HepG2 (cell line): ENCODE measurements at regions not wholly inside any gene's neighbourhood (a gene's known extent, or its start where the extent isn't known, plus 50 kb on each side); places are given as distances from the start of the nearest gene placed in this dataset.

ENCODE experiments used
- ATAC-seq: fragments of 200-7000 bp; cut with Tn5 transposase; 3 replicates; pipeline ENCODE4 v1.9.1; 2020; ENCODE audit warnings: mild to moderate bottlenecking, moderate library complexity
- BruUV-seq: library from RNA; stranded (reverse); fragments of 400-500 nt; replicated peaks from 2 replicates; lab custom pipeline; 2021; lab: Mats Ljungman, UMichigan
- CTCF ChIA-PET: fragments of 300-600 bp; formaldehyde crosslinking; extraction: SDS; loops from one replicate; lab custom pipeline; 2021; ENCODE audit warnings: low total read pairs, inconsistent platforms, low intra/inter-chr PET ratio; lab: Yijun Ruan, JAX
- POLR2A ChIA-PET: fragments of 350-600 bp; sonication (Branson Sonifier 250); formaldehyde crosslinking; loops from one replicate; lab custom pipeline; 2020; ENCODE audit warnings: antibody characterized with exemption, inconsistent platforms; lab: Yijun Ruan, JAX
- DNase-seq: peaks from one replicate; pipeline ENCODE4 v3.0.0-alpha.2; 2015; ENCODE audit warnings: low spot score
- FAIRE-seq: peaks from 3 replicates; lab custom pipeline; 2011; peaks lifted over from hg19 to GRCh38; lab: Jason Lieb, UNC
- H2AFZ ChIP-seq: one replicate; pipeline ENCODE4 v1.6.1; 2011; ENCODE audit warnings: low read length, inconsistent platforms
- H3K27ac ChIP-seq: fragments of 300-600 bp; 3 replicates; pipeline ENCODE4 v1.8.0; 2011; ENCODE audit warnings: mixed run types, mild to moderate bottlenecking, mixed read lengths, low read length, inconsistent platforms; ENCODE audit not compliant: insufficient read depth; ENCODE audit errors: extremely low read length
- H3K27me3 ChIP-seq, 2 experiments: fragments of 200-600 bp in 1 of 2; 2 replicates in 1 of 2; 3 replicates in 1 of 2; pipeline versions ENCODE4 v1.6.0 to v1.8.0; 2011; ENCODE audit warnings: low read length in 2 of 2, mild to moderate bottlenecking in 2 of 2, moderate library complexity in 2 of 2, inconsistent platforms in 1 of 2; ENCODE audit not compliant: insufficient read depth in 2 of 2, control insufficient read depth in 1 of 2
- H3K36me3 ChIP-seq, 2 experiments: fragments of 200-600 bp in 1 of 2; replicated peaks in 1 of 2; 2 replicates in 1 of 2; 3 replicates in 1 of 2; pipeline versions ENCODE4 v1.5.1 to v1.8.0; 2011; ENCODE audit warnings: low read length in 2 of 2, inconsistent platforms in 1 of 2; ENCODE audit not compliant: insufficient read depth in 2 of 2, control insufficient read depth in 1 of 2
- H3K4me1 ChIP-seq: 2 replicates; pipeline ENCODE4 v1.5.1; 2012; ENCODE audit warnings: low read length, inconsistent platforms; ENCODE audit not compliant: insufficient read depth
- H3K4me2 ChIP-seq: 2 replicates; pipeline ENCODE4 v1.6.0; 2011; ENCODE audit warnings: low read depth, low read length, inconsistent platforms
- H3K4me3 ChIP-seq, 3 experiments: fragments of 200-600 bp in 1 of 3; sonication (generic), shearing (Covaris generic) in 1 of 3; replicated peaks in 1 of 3; 2 replicates each; pipeline ENCODE4 v1.5.1; 2011 to 2016; ENCODE audit warnings: low read length in 3 of 3, inconsistent platforms in 2 of 3, low read depth in 2 of 3, mild to moderate bottlenecking in 2 of 3, control low read depth in 1 of 3, mixed read lengths in 1 of 3; ENCODE audit not compliant: insufficient read depth in 1 of 3
- H3K79me2 ChIP-seq: one replicate; pipeline ENCODE4 v1.6.1; 2011; ENCODE audit warnings: low read length, inconsistent platforms; ENCODE audit not compliant: insufficient read depth
- H3K9ac ChIP-seq: 2 replicates; pipeline ENCODE4 v1.6.0; 2011; ENCODE audit warnings: mild to moderate bottlenecking, low read depth, low read length, inconsistent platforms; ENCODE audit not compliant: insufficient read depth
- H3K9me3 ChIP-seq: 2 replicates; pipeline ENCODE4 v1.5.1; 2012; ENCODE audit warnings: mild to moderate bottlenecking, low read length
- H4K20me1 ChIP-seq: 2 replicates; pipeline ENCODE4 v1.6.0; 2011; ENCODE audit warnings: inconsistent platforms, mild to moderate bottlenecking, low read length, moderate library complexity; ENCODE audit not compliant: insufficient read depth
- MAFF ChIP-seq: IDR thresholded peaks from 2 replicates; pipeline ENCODE4 v1.6.1; 2011; ENCODE audit warnings: low read depth, low read length, improper control_type of control experiment
- NFYC ChIP-seq: IDR thresholded peaks from 2 replicates; pipeline ENCODE4 v1.6.1; 2016; ENCODE audit warnings: missing genetic modification reagents, missing compliant biosample characterization
- SAFB2 ChIP-seq: sonication (generic); formaldehyde crosslinking; IDR thresholded peaks from 2 replicates; pipeline ENCODE4 v1.5.1; 2020; ENCODE audit warnings: missing genetic modification reagents, low read depth, mild to moderate bottlenecking, borderline replicate concordance
- ZNF383 ChIP-seq: sonication (generic); formaldehyde crosslinking; IDR thresholded peaks from 2 replicates; pipeline ENCODE4 v1.4.0; 2020; ENCODE audit warnings: missing genetic modification reagents, mild to moderate bottlenecking, borderline replicate concordance
- ZNF775 ChIP-seq: sonication (generic); formaldehyde crosslinking; IDR thresholded peaks from 2 replicates; pipeline ENCODE4 v1.4.0; 2020; ENCODE audit warnings: missing genetic modification reagents, mild to moderate bottlenecking, moderate library complexity, borderline replicate concordance
- ZNF790 ChIP-seq: sonication (generic); formaldehyde crosslinking; IDR thresholded peaks from 2 replicates; pipeline ENCODE4 v1.8.0; 2022; ENCODE audit warnings: missing genetic modification reagents, mild to moderate bottlenecking, borderline replicate concordance
- ZZZ3 ChIP-seq: sonication (generic); formaldehyde crosslinking; IDR thresholded peaks from 2 replicates; pipeline ENCODE4 v1.4.0; 2020; ENCODE audit warnings: missing genetic modification reagents, mild to moderate bottlenecking, borderline replicate concordance
- WGBS: methylation state at CpG from one replicate; pipeline ENCODE4 v1.1.6; 2017; ENCODE audit warnings: low lambda C conversion rate; 5-methylcytosine and 5-hydroxymethylcytosine counted together
- in situ Hi-C: cut with HindIII; loops from 2 replicates; pipeline ENCODE4 v1.10.0; 2017; ENCODE audit warnings: low pct_unique_long_range_greater_than_20kb; ENCODE audit not compliant: extremely low pct_ligation_motif_present
- intact Hi-C: fragments of 100-400 bp; cut with micrococcal nuclease; formaldehyde crosslinking; loops from one replicate; pipeline ENCODE4 v1.10.0; 2022; ENCODE audit not compliant: unreplicated experiment
- TF ChIP-seq, protein P1 (sequence below): fragments of 450-650 bp; IDR thresholded peaks from 2 replicates; pipeline ENCODE4 v1.6.1; 2017; ENCODE audit warnings: mild to moderate bottlenecking
- TF ChIP-seq, protein P2 (sequence below): sonication (generic); formaldehyde crosslinking; IDR thresholded peaks from 2 replicates; pipeline ENCODE4 v1.9.0; 2021; ENCODE audit warnings: missing genetic modification reagents, mild to moderate bottlenecking, borderline replicate concordance
- TF ChIP-seq, protein P3 (sequence below): sonication (generic); formaldehyde crosslinking; IDR thresholded peaks from 2 replicates; pipeline ENCODE4 v1.4.0; 2020; ENCODE audit warnings: mild to moderate bottlenecking, missing genetic modification reagents
- TF ChIP-seq, protein P4 (sequence below): sonication (generic); formaldehyde crosslinking; IDR thresholded peaks from 2 replicates; pipeline ENCODE4 v1.4.0; 2020; ENCODE audit warnings: mild to moderate bottlenecking, low read depth, missing genetic modification reagents

DNA sequence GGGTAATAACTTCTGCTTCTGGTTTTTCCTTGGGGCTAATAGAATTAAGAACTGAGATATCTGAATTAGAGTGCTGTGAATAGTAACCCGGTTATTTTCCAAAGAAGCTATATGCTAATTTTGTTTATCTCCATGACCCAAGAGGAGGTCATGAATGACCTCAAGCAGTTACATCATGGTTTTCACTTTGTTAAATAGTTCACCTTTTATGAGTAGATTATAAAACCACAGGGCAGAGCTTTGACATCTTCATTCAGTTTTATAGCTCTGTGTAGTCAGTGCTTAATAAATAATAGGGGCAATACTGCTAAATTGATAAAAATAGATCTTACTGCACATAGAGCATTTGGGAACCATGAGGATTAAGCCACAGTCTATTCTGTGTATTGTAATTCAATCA lies 462.2 kb downstream of the LRIG3 start:
- Histone ChIP-seq H3K36me3 (no peaks in the 10 kb centered on the region), H3K4me3 (no peak overlapping the region), H4K20me1 (no peaks in the 10 kb centered on the region), H3K27ac (no peak overlapping the region), H2AFZ (no peak overlapping the region), H3K4me1 (no peaks in the 10 kb centered on the region), H3K9ac (no peak overlapping the region), H3K4me2 (no peak overlapping the region), H3K9me3 (no peaks in the 10 kb centered on the region), H3K27me3 (no peaks in the 10 kb centered on the region), H3K79me2 (no peaks in the 10 kb centered on the region)
- ChIA-PET CTCF (no interaction called here), POLR2A (no interaction called here)
- FAIRE-seq (no peak), ATAC-seq (no peak), DNase-seq (no peak)
- BruUV-seq = no TSS peak
- intact Hi-C loops (loop anchor here (5.0 kb wide), 1 partner anchor 481 kb away; no protein-coding TSS in a partner anchor), in situ Hi-C loops (no loop called here)
- whole genome bisulfite sequencing = 58% methylated on average over 1 of the region's 1 CpG
- TF ChIP-seq, protein P1, sequence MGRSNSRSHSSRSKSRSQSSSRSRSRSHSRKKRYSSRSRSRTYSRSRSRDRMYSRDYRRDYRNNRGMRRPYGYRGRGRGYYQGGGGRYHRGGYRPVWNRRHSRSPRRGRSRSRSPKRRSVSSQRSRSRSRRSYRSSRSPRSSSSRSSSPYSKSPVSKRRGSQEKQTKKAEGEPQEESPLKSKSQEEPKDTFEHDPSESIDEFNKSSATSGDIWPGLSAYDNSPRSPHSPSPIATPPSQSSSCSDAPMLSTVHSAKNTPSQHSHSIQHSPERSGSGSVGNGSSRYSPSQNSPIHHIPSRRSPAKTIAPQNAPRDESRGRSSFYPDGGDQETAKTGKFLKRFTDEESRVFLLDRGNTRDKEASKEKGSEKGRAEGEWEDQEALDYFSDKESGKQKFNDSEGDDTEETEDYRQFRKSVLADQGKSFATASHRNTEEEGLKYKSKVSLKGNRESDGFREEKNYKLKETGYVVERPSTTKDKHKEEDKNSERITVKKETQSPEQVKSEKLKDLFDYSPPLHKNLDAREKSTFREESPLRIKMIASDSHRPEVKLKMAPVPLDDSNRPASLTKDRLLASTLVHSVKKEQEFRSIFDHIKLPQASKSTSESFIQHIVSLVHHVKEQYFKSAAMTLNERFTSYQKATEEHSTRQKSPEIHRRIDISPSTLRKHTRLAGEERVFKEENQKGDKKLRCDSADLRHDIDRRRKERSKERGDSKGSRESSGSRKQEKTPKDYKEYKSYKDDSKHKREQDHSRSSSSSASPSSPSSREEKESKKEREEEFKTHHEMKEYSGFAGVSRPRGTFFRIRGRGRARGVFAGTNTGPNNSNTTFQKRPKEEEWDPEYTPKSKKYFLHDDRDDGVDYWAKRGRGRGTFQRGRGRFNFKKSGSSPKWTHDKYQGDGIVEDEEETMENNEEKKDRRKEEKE = no peak
- TF ChIP-seq, protein P2, sequence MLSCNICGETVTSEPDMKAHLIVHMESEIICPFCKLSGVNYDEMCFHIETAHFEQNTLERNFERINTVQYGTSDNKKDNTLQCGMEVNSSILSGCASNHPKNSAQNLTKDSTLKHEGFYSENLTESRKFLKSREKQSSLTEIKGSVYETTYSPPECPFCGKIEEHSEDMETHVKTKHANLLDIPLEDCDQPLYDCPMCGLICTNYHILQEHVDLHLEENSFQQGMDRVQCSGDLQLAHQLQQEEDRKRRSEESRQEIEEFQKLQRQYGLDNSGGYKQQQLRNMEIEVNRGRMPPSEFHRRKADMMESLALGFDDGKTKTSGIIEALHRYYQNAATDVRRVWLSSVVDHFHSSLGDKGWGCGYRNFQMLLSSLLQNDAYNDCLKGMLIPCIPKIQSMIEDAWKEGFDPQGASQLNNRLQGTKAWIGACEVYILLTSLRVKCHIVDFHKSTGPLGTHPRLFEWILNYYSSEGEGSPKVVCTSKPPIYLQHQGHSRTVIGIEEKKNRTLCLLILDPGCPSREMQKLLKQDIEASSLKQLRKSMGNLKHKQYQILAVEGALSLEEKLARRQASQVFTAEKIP (CRISPR knock-in tag) = no peak
- TF ChIP-seq ZNF383 (CRISPR knock-in tag) (no peak), ZZZ3 (CRISPR knock-in tag) (no peak), ZNF790 (no peak), SAFB2 (CRISPR knock-in tag) (no peak), MAFF (no peak), NFYC (CRISPR knock-in tag) (no peak), ZNF775 (CRISPR knock-in tag) (no peak)
- TF ChIP-seq, protein P3, sequence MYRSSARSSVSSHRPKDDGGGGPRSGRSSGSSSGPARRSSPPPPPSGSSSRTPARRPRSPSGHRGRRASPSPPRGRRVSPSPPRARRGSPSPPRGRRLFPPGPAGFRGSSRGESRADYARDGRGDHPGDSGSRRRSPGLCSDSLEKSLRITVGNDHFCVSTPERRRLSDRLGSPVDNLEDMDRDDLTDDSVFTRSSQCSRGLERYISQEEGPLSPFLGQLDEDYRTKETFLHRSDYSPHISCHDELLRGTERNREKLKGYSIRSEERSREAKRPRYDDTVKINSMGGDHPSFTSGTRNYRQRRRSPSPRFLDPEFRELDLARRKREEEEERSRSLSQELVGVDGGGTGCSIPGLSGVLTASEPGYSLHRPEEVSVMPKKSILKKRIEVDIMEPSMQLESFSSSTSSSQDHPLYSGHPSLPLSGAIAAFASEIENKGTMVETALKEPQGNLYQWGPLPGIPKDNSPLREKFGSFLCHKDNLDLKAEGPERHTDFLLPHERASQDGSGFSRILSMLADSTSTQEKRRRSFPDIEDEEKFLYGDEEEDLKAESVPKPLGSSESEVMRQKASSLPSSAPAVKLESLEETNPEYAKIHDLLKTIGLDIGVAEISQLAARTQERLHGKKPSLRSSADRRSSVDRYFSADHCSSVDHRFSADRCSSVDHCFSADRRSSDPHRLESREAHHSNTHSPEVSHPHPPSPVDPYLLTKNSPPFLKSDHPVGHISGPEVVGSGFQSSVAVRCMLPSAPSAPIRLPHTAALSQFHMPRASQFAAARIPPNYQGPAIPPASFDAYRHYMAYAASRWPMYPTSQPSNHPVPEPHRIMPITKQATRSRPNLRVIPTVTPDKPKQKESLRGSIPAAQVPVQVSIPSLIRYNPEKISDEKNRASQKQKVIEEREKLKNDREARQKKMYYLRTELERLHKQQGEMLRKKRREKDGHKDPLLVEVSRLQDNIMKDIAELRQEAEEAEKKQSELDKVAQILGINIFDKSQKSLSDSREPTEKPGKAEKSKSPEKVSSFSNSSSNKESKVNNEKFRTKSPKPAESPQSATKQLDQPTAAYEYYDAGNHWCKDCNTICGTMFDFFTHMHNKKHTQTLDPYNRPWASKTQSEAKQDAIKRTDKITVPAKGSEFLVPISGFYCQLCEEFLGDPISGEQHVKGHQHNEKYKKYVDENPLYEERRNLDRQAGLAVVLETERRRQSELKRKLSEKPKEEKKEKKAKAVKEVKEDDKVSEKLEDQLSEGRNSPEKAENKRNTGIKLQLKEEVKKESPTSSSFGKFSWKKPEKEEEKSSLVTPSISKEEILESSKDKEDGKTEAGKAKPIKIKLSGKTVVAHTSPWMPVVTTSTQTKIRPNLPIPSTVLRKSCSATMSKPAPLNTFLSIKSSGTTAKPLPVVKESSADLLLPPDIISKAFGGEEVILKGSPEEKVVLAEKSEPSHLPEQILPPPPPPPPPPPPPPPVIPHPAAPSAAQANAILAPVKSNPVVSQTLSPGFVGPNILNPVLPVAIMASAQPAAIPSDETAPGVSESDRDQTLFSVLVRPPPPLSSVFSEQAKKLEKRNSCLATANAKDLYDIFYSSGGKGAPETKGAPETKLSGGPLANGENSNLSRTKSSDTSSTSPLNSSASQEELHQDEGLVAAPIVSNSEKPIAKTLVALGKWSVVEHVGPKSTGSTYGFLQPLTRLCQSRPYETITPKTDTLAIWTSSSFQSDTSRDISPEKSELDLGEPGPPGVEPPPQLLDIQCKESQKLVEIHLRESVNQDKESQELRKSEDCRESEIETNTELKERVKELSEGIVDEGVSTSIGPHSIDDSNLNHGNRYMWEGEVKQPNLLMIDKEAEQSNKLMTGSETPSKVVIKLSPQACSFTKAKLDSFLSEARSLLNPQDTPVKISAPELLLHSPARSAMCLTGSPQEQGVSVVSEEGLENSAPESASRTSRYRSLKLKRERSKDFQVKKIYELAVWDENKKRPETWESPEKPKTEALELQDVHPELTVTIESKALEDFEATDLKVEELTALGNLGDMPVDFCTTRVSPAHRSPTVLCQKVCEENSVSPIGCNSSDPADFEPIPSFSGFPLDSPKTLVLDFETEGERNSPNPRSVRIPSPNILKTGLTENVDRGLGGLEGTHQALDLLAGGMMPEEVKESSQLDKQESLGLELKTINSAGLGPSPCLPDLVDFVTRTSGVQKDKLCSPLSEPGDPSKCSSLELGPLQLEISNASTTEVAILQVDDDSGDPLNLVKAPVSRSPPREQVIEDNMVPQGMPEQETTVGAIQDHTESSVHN (CRISPR knock-in tag) = no peak
- TF ChIP-seq, protein P4, sequence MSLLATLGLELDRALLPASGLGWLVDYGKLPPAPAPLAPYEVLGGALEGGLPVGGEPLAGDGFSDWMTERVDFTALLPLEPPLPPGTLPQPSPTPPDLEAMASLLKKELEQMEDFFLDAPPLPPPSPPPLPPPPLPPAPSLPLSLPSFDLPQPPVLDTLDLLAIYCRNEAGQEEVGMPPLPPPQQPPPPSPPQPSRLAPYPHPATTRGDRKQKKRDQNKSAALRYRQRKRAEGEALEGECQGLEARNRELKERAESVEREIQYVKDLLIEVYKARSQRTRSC (CRISPR knock-in tag) = no peak
